ENCODE measurements at regions not wholly inside any gene's neighbourhood (a gene's known extent, or its start where the extent isn't known, plus 50 kb on each side); places are given as distances from the start of the nearest gene placed in this dataset.
"Not testable (repeated sequence)": the region's sequence is repeated elsewhere in the genome, so short reads cannot be mapped to it uniquely, and the experiment has no call there.

DNA sequence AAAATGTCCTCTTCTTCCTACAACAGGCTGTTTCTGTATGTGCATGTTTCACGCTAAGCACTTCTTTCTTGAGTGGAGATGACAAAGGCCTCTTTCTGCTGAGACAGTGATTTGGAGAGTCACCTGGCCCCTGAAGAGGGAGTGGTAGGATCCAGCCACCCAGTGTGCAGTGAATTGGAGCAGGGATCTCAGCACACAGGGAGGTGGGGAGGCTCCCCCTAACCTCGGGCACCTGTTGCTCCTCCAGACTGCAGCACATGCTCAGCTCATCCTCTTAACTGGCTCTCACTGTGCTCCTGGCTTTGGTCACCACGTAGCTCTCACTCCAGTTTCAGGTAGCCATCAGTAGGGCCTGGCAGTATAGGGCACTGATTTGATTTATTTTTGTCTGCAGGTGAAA is 87.6 kb upstream of the GPR89A start:
- CTCF ChIA-PET; POLR2A ChIA-PET; ATAC-seq; H3K9me3 Mint-ChIP-seq; H3K4me1 Mint-ChIP-seq; DNase-seq (ENCODE audit: low spot score); H3K27me3 Mint-ChIP-seq (ENCODE audit: low read depth); H3K36me3 Mint-ChIP-seq; H3K27ac Mint-ChIP-seq; H3K4me3 Mint-ChIP-seq: not testable (repeated sequence)

DNA sequence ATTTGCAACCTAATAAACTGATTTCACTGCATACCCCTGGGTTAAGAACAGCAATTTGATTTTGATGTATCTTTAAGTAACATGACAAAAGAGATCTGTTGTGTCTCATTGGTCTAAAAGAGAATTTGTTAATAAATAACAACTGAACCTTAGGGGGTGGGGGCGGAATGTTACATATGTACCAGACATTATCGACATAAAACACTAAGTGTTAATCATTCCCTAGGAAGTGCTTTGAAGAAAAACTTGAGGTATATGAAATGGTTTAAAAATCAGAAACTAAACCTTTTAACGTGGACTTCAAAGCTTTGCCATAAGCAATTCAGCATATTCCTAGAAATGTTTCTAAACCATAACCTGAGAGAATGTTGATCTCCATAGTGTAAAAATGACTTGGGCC is 88.5 kb upstream of the GPR89A start:
- POLR2A ChIA-PET; DNase-seq (ENCODE audit: low spot score); H3K9me3 Mint-ChIP-seq; H3K27ac Mint-ChIP-seq; H3K27me3 Mint-ChIP-seq (ENCODE audit: low read depth); ATAC-seq; CTCF ChIA-PET; H3K4me3 Mint-ChIP-seq; H3K36me3 Mint-ChIP-seq; H3K4me1 Mint-ChIP-seq: not testable (repeated sequence)

DNA sequence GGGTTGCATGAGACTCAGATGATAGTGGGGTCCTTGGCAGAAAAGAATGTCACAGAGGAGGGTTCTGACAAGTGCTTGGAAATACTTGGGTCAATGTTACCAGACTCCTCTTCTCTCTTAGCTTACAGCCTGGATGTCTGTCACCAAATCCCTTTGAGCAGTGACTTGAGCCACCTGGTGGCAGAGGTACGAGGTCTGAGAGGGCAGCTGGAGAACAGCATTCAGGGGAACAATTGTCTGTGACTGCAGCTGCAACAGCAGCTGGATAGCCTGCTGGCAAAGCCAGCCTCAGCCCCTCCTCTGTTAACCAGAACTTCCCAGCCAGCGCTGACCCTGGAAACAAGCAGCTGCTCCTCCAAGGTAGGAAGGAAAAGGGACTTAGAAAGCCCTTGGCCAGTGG is 87.6 kb upstream of the NBPF20 start:
- POLR2A ChIA-PET; H3K9me3 Mint-ChIP-seq; H3K4me1 Mint-ChIP-seq; H3K27me3 Mint-ChIP-seq (ENCODE audit: low read depth); H3K27ac Mint-ChIP-seq; CTCF ChIA-PET; H3K4me3 Mint-ChIP-seq; H3K36me3 Mint-ChIP-seq: not testable (repeated sequence)
- ATAC-seq = peak; percentile 71; the same call in 1 of the 2 replicates
- peak; percentile 49 for DNase-seq (ENCODE audit: low spot score)

DNA sequence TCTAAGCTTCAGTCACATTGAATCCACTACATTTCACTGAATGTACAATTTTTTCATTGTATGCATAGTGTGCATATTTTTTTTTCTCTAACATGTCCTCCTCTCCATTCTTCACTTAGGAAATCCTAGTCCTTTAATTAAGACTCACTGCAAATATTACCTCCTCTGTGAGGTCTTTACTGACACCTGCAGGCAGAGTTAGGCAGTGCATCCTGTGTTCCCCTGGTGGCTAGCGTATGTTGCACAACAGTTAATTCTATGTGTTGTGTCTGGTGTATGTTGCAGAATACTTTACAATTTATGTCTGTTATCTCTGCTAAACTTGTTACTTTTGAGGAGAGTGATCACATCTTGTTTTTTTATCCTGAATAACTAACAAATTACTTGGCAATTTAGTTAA is 82.7 kb upstream of the NBPF20 start:
- H3K36me3 Mint-ChIP-seq; POLR2A ChIA-PET; CTCF ChIA-PET; H3K9me3 Mint-ChIP-seq; H3K27me3 Mint-ChIP-seq (ENCODE audit: low read depth); H3K4me3 Mint-ChIP-seq; H3K27ac Mint-ChIP-seq; DNase-seq (ENCODE audit: low spot score); H3K4me1 Mint-ChIP-seq: not testable (repeated sequence)
- peak; percentile 50 for ATAC-seq

DNA sequence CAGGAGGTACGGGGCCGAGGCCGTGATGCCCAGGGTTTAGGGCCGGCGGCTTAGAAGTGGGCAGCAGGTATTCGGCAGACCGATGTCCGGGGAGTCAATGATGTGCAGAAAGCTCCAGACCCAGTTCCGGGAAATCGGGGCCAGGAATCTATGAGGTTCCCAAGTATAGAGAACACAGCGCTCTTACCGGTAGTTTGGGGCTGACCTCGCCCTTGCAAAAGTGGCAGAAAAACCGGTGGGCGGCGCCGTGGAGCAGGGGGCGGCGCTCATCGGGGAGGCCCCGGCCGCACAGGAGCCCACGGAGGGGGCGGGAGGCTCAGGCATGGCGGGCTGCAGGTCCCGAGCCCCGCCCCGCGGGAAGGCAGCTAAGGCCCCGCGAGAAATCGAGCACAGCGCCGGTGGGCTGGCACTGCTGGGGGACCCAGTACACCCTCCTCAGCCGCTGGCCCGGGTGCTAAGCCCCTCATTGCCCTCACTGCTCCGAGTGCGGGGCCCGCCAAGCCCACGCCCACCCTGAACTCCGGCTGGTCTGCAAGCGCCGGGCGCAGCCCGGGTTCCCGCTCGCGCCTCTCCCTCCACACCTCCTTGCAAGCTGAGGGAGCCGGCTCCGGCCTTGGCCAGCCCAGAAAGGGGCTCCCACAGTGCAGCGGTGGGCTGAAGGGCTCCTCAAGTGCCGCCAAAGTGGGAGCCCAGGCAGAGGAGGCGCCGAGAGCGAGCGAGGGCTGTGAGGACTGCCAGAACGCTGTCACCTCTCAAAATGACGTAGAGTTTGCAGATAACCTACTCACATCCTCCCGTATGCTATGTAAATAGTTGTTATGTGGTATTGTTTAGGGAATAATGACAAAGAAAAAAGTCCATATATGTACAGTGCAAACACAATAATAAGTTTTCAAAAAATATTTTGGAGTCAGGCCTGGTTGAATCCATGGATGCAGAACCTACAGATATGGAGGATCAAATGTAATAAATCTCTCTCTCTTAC is 80.6 kb upstream of the NBPF20 start:
- H3K9me3 Mint-ChIP-seq, H3K4me3 Mint-ChIP-seq, POLR2A ChIA-PET: not testable (repeated sequence)

DNA sequence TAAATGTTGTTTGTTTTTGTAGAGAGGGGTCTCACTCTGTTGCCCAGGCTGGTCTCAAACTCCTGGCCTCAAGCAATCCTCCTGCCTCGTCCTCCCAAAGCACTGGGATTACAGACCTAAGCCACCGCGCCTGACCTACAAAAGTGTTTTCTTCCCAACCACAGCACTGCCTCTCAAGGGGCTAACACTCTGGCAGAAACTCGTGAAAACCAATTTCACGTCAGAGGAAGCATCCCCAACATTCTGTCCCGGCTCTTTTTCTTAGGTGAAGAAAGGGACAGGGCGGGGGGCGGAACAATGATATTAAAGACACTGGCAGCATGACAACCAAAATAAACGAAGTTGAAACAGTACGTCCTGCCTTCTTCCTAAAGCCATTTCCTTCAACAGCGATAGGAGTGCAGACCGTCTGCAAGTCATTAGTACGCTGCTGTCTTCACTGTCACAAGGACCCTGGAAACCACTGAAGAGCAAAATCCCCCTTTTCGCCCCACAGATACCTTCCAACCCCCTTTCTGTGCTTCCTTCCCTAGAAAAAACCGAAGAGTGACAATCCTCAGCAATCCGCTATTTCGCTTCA is 79.5 kb upstream of the NBPF20 start:
- H3K27me3 Mint-ChIP-seq (ENCODE audit: low read depth); H3K27ac Mint-ChIP-seq; H3K4me3 Mint-ChIP-seq; POLR2A ChIA-PET; CTCF ChIA-PET; H3K4me1 Mint-ChIP-seq; H3K9me3 Mint-ChIP-seq; DNase-seq (ENCODE audit: low spot score); H3K36me3 Mint-ChIP-seq; ATAC-seq: not testable (repeated sequence)

More for the DNA sequence above, 80.6 kb upstream of the NBPF20 start:
- CTCF ChIA-PET; H3K36me3 Mint-ChIP-seq; DNase-seq (ENCODE audit: low spot score); H3K27me3 Mint-ChIP-seq (ENCODE audit: low read depth); H3K27ac Mint-ChIP-seq; H3K4me1 Mint-ChIP-seq: not testable (repeated sequence)
- peak; percentile 92 for ATAC-seq

DNA sequence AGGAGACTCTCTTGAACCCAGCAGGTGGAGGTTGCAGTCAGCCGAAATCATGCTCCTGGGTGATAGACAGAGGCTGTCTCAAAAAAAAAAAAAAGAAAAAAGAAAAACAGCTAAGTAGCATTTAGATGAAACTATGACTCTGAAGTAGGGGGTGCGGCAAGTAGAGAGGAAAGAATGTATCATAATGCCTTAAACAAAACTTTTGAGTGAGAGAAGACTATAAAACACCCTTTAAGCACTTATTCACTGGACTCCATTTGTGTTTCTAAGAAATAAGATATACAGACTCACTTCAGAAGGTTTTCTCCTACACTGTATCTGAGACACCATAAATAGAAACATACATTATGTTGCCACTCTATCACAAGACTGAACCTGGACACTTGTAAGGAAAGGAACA is 78.9 kb upstream of the NBPF20 start:
- POLR2A ChIA-PET; H3K27ac Mint-ChIP-seq; H3K36me3 Mint-ChIP-seq; H3K27me3 Mint-ChIP-seq (ENCODE audit: low read depth); H3K4me1 Mint-ChIP-seq; H3K9me3 Mint-ChIP-seq; CTCF ChIA-PET; H3K4me3 Mint-ChIP-seq; DNase-seq (ENCODE audit: low spot score); ATAC-seq: not testable (repeated sequence)

DNA sequence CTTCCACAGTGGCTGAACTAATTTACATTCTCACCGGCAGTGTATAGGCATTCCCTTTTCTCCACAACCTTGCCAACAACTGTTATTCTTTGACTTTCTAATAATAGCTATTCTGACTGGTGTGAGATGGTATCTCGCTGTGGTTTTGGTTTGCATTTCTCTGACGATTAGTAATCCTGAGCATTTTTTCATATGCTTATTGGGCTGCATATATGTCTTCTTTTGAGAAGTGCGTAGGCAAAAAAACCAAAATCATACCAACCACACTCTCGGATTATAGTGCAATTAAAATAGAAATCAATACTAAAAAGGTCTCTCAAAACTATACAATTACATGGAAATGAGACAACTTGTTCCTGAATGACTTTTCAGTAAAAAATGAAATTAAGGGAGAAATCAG is 74.8 kb upstream of the NBPF20 start:
- H3K4me3 Mint-ChIP-seq; H3K4me1 Mint-ChIP-seq; DNase-seq (ENCODE audit: low spot score); H3K27ac Mint-ChIP-seq; H3K9me3 Mint-ChIP-seq; ATAC-seq; H3K27me3 Mint-ChIP-seq (ENCODE audit: low read depth); CTCF ChIA-PET; H3K36me3 Mint-ChIP-seq; POLR2A ChIA-PET: not testable (repeated sequence)

DNA sequence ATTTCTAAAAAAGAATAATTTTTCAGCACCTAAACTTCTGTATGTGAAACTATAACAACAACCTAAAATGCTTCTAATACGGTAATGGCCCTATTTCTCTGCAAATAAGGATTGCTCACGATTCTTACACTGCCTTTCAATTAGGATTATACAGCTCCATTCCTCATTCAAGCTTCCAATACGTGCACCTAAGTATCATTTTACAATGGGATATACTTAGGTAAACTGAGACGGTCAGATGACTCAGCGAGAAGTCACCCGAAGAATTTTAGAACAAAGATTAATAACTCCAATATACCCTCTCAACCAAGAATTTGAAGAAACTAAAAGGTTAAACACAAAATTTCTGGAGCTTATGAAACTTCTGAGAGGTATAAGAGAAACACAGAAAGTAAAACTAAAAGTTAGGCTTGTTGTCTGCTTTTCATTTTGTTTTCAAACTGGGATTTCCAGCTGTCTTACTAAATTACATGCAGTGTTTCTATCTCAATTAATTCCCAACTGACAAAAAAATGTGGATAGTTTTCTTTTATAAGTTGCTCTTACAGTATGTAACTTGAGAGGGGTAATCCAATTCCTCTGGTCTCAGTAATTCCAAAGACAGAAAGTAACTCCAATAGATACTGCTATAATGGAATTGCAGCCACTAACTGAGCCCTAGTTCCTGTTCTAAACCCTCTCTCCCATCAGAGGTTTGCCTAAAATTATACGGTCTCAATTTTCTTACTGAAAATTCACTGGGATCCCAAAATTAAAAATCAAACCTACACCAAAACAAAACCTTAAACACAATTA is 69.9 kb upstream of the NBPF20 start:
- H3K27ac Mint-ChIP-seq; H3K4me1 Mint-ChIP-seq; DNase-seq (ENCODE audit: low spot score); ATAC-seq; H3K27me3 Mint-ChIP-seq (ENCODE audit: low read depth); H3K4me3 Mint-ChIP-seq; H3K9me3 Mint-ChIP-seq; H3K36me3 Mint-ChIP-seq; POLR2A ChIA-PET; CTCF ChIA-PET: not testable (repeated sequence)

DNA sequence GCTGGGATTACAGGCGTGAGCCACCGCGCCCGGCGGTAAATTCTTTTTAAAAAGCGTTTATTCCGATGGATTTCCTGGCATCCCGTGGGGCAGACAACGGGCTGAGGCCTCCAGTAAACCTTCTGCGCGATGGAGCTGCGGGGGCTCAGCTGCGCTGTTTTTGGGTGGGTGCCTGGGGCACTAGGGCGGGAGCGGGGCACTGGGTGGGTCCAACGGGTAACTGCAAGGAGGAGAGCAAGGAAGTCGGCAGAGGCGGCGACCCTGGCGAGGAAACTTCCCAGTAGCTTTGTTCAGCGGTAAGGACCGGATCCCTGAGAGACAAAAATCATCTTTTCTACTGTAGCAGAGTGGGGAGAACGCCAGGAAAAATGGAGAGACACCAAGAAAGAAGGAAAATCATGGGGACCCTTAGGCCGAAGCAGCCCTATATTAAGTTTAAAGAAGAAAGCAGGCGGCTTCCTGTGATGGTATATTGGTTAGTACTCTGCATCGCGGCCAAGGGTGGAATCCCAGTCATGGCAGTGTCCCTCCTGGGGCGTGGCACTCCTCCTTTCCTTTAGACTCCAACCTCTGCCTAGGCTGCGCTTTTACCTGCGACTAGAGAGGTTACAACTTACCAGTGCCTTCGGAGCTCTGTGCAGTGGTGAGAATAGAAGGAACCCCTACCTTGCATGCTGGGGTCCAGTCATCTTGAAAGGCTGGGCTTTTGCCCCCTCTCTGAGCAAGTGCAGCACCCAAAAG is 63.0 kb upstream of the NBPF20 start:
- CTCF ChIA-PET, H3K4me1 Mint-ChIP-seq, H3K4me3 Mint-ChIP-seq: not testable (repeated sequence)

DNA sequence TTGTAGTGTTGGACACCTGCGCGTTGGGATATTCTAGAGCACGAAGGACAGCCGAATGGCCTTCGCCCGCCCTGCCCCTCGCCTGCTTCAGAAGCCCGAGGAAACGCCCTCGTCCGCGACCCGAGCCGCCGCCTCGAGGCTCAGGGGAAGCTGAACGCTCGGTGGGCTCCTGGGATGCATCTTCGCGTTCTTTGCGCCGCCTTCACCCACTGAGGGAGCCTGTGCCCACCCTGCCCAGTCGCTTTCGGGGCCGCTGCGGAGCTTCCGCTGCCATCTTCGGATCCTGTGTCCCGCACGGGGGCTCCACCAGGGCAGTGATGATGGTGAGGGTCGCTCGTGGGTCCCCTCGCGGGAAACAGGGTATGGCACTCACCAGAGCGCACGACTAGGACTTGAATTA is 61.8 kb upstream of the NBPF20 start:
- DNase-seq (ENCODE audit: low spot score); CTCF ChIA-PET: not testable (repeated sequence)

More for the DNA sequence above, 63.0 kb upstream of the NBPF20 start:
- H3K36me3 Mint-ChIP-seq; H3K9me3 Mint-ChIP-seq; H3K27ac Mint-ChIP-seq; DNase-seq (ENCODE audit: low spot score); POLR2A ChIA-PET: not testable (repeated sequence)
- ATAC-seq = peak; percentile 71
- peaks cover 20% of the 10 kb centered on the region for H3K27me3 Mint-ChIP-seq (ENCODE audit: low read depth)

DNA sequence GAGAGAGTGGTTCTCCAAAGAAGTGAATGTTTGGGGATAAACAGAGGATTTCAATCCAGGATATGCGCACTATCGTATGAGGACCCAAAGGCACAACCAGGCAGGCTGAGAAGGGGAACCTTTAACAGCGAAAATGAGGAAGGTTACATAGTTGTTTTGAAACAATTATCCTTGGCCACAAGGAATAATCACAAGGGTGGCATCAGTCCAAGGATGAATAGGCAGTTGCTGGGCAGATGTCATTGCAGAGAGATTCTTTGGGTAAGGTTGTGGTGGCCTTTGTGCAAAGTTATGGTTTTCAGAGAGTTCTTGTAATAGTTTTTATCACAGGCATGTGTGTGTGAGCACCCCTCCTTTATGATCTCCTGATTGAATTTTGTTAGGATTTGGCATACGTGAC is 58.9 kb upstream of the NBPF20 start:
- ATAC-seq; H3K27ac Mint-ChIP-seq; CTCF ChIA-PET; H3K9me3 Mint-ChIP-seq; H3K4me1 Mint-ChIP-seq; POLR2A ChIA-PET; H3K36me3 Mint-ChIP-seq; DNase-seq (ENCODE audit: low spot score); H3K4me3 Mint-ChIP-seq: not testable (repeated sequence)
- peaks cover 20% of the 10 kb centered on the region for H3K27me3 Mint-ChIP-seq (ENCODE audit: low read depth)

More for the DNA sequence above, 61.8 kb upstream of the NBPF20 start:
- Mint-ChIP-seq H3K4me3 (peak overlapping the region; percentile 55), H3K27me3 (ENCODE audit: low read depth) (peaks cover 20% of the 10 kb centered on the region)
- H3K27ac Mint-ChIP-seq, H3K4me1 Mint-ChIP-seq, H3K9me3 Mint-ChIP-seq, H3K36me3 Mint-ChIP-seq, ATAC-seq, POLR2A ChIA-PET: not testable (repeated sequence)

Data from WTC11 (cell line).